Peyer's patch (tissue), 4 donors: ENCODE measurements at regions not wholly inside any gene's neighbourhood (a gene's known extent, or its start where the extent isn't known, plus 50 kb on each side); places are given as distances from the start of the nearest gene placed in this dataset.

Experiments used
- CTCF ChIP-seq, 6 experiments: fragments of 450-650 bp in 4 of 6; fragments of 200-600 bp in 2 of 6; sonication (generic) in 1 of 6; IDR thresholded peaks; one replicate each; pipeline ENCODE4 v1.5.1; 2017 to 2019; ENCODE audit warnings: antibody characterized with exemption in 6 of 6, mild to moderate bottlenecking in 3 of 6, moderate library complexity in 1 of 6
- POLR2A ChIP-seq, 2 donors: fragments of 450-650 bp; IDR thresholded peaks; one replicate each; pipeline ENCODE4 v1.5.1; 2017; ENCODE audit warnings: antibody characterized with exemption in 2 of 2, mild to moderate bottlenecking in 2 of 2, moderate library complexity in 2 of 2

GRCh38 chr2:16005389-16005788, 65.0 kb downstream of the MYCN start:
- TF ChIP-seq CTCF (IDR thresholded peaks at IDR 0.05) (no peak), POLR2A (IDR thresholded peaks at IDR 0.05) (no peak)
